ENCODE measurements at regions not wholly inside any gene's neighbourhood (a gene's known extent, or its start where the extent isn't known, plus 50 kb on each side); places are given as distances from the start of the nearest gene placed in this dataset.

- H3K9me3 ChIP-seq (ENCODE audit: low read length) = no peaks in the 10 kb centered on the region
- H3K27ac ChIP-seq (ENCODE audit: low read depth, low read length) = no peak overlapping the region
- no peak overlapping the region for H3K4me3 ChIP-seq (ENCODE audit: low read depth in 1 of 2, low read length in 2 of 2)
- no peaks in the 10 kb centered on the region for H3K36me3 ChIP-seq (ENCODE audit: insufficient read depth, low read length)
- H3K9ac ChIP-seq (ENCODE audit: low read length) = no peak overlapping the region
- no peaks in the 10 kb centered on the region for H3K27me3 ChIP-seq (ENCODE audit: control insufficient read depth in 1 of 2, insufficient read depth in 2 of 2, low read length in 2 of 2)
- H3K4me1 ChIP-seq (ENCODE audit: insufficient read depth, low read length) = no peaks in the 10 kb centered on the region
These were observed 754.2 kb downstream of the SORCS1 start for GRCh38 chr10:106410331-106410730.

GRCh38 chr10:106405141-106405540, 759.4 kb downstream of the SORCS1 start:
- Histone ChIP-seq H3K4me1 (ENCODE audit: insufficient read depth, low read length) (no peaks in the 10 kb centered on the region), H3K36me3 (ENCODE audit: insufficient read depth, low read length) (no peaks in the 10 kb centered on the region), H3K9ac (ENCODE audit: low read length) (no peak overlapping the region), H3K27me3 (ENCODE audit: control insufficient read depth in 1 of 2, insufficient read depth in 2 of 2, low read length in 2 of 2) (no peaks in the 10 kb centered on the region), H3K9me3 (ENCODE audit: low read length) (no peaks in the 10 kb centered on the region), H3K27ac (ENCODE audit: low read depth, low read length) (no peak overlapping the region), H3K4me3 (ENCODE audit: low read depth in 1 of 2, low read length in 2 of 2) (no peak overlapping the region)

- no peaks in the 10 kb centered on the region for H3K4me1 ChIP-seq (ENCODE audit: insufficient read depth, low read length)
These were observed 762.0 kb downstream of the SORCS1 start for GRCh38 chr10:106402458-106402857.

GRCh38 chr10:106401967-106402366, 762.5 kb downstream of the SORCS1 start:
- Histone ChIP-seq H3K9ac (ENCODE audit: low read length) (no peak overlapping the region), H3K36me3 (ENCODE audit: insufficient read depth, low read length) (no peaks in the 10 kb centered on the region), H3K27me3 (ENCODE audit: control insufficient read depth in 1 of 2, insufficient read depth in 2 of 2, low read length in 2 of 2) (no peaks in the 10 kb centered on the region), H3K4me3 (ENCODE audit: low read depth in 1 of 2, low read length in 2 of 2) (no peak overlapping the region), H3K9me3 (ENCODE audit: low read length) (no peaks in the 10 kb centered on the region), H3K4me1 (ENCODE audit: insufficient read depth, low read length) (no peaks in the 10 kb centered on the region), H3K27ac (ENCODE audit: low read depth, low read length) (no peak overlapping the region)

More at GRCh38 chr10:106402458-106402857, 762.0 kb downstream of the SORCS1 start:
- H3K9ac ChIP-seq (ENCODE audit: low read length) = no peak overlapping the region
- H3K4me3 ChIP-seq (ENCODE audit: low read depth in 1 of 2, low read length in 2 of 2) = no peak overlapping the region
- no peaks in the 10 kb centered on the region for H3K27me3 ChIP-seq (ENCODE audit: control insufficient read depth in 1 of 2, insufficient read depth in 2 of 2, low read length in 2 of 2)
- no peaks in the 10 kb centered on the region for H3K36me3 ChIP-seq (ENCODE audit: insufficient read depth, low read length)
- H3K27ac ChIP-seq (ENCODE audit: low read depth, low read length) = no peak overlapping the region
- no peaks in the 10 kb centered on the region for H3K9me3 ChIP-seq (ENCODE audit: low read length)

- Histone ChIP-seq H3K9me3 (ENCODE audit: low read length) (no peaks in the 10 kb centered on the region), H3K4me3 (ENCODE audit: low read depth in 1 of 2, low read length in 2 of 2) (no peak overlapping the region), H3K9ac (ENCODE audit: low read length) (no peak overlapping the region), H3K27me3 (ENCODE audit: control insufficient read depth in 1 of 2, insufficient read depth in 2 of 2, low read length in 2 of 2) (no peaks in the 10 kb centered on the region), H3K36me3 (ENCODE audit: insufficient read depth, low read length) (no peaks in the 10 kb centered on the region), H3K4me1 (ENCODE audit: insufficient read depth, low read length) (no peaks in the 10 kb centered on the region), H3K27ac (ENCODE audit: low read depth, low read length) (no peak overlapping the region)
These were observed 763.3 kb downstream of the SORCS1 start for GRCh38 chr10:106401161-106401560.

GRCh38 chr10:106399112-106399511, 765.4 kb downstream of the SORCS1 start:
- no peaks in the 10 kb centered on the region for H3K4me1 ChIP-seq (ENCODE audit: insufficient read depth, low read length)
- no peaks in the 10 kb centered on the region for H3K9me3 ChIP-seq (ENCODE audit: low read length)
- no peak overlapping the region for H3K4me3 ChIP-seq (ENCODE audit: low read depth in 1 of 2, low read length in 2 of 2)
- H3K27me3 ChIP-seq (ENCODE audit: control insufficient read depth in 1 of 2, insufficient read depth in 2 of 2, low read length in 2 of 2) = no peaks in the 10 kb centered on the region
- no peak overlapping the region for H3K9ac ChIP-seq (ENCODE audit: low read length)
- no peaks in the 10 kb centered on the region for H3K36me3 ChIP-seq (ENCODE audit: insufficient read depth, low read length)
- H3K27ac ChIP-seq (ENCODE audit: low read depth, low read length) = no peak overlapping the region

- H3K9ac ChIP-seq (ENCODE audit: low read length) = no peak overlapping the region
- H3K4me3 ChIP-seq (ENCODE audit: low read depth in 1 of 2, low read length in 2 of 2) = no peak overlapping the region
These were observed 768.3 kb downstream of the SORCS1 start for GRCh38 chr10:106396192-106396591.

GRCh38 chr10:106395041-106395749, 769.3 kb downstream of the SORCS1 start:
- H3K36me3 ChIP-seq (ENCODE audit: insufficient read depth, low read length) = no peaks in the 10 kb centered on the region
- H3K9me3 ChIP-seq (ENCODE audit: low read length) = no peaks in the 10 kb centered on the region
- no peaks in the 10 kb centered on the region for H3K4me1 ChIP-seq (ENCODE audit: insufficient read depth, low read length)
- no peak overlapping the region for H3K9ac ChIP-seq (ENCODE audit: low read length)
- H3K4me3 ChIP-seq (ENCODE audit: low read depth in 1 of 2, low read length in 2 of 2) = no peak overlapping the region
- no peaks in the 10 kb centered on the region for H3K27me3 ChIP-seq (ENCODE audit: control insufficient read depth in 1 of 2, insufficient read depth in 2 of 2, low read length in 2 of 2)
- no peak overlapping the region for H3K27ac ChIP-seq (ENCODE audit: low read depth, low read length)

More at GRCh38 chr10:106396192-106396591, 768.3 kb downstream of the SORCS1 start:
- Histone ChIP-seq H3K27ac (ENCODE audit: low read depth, low read length) (no peak overlapping the region), H3K4me1 (ENCODE audit: insufficient read depth, low read length) (no peaks in the 10 kb centered on the region), H3K9me3 (ENCODE audit: low read length) (no peaks in the 10 kb centered on the region), H3K36me3 (ENCODE audit: insufficient read depth, low read length) (no peaks in the 10 kb centered on the region), H3K27me3 (ENCODE audit: control insufficient read depth in 1 of 2, insufficient read depth in 2 of 2, low read length in 2 of 2) (no peaks in the 10 kb centered on the region)

GRCh38 chr10:106392778-106393177, 771.7 kb downstream of the SORCS1 start:
- no peaks in the 10 kb centered on the region for H3K9me3 ChIP-seq (ENCODE audit: low read length)
- no peaks in the 10 kb centered on the region for H3K4me1 ChIP-seq (ENCODE audit: insufficient read depth, low read length)
- no peak overlapping the region for H3K4me3 ChIP-seq (ENCODE audit: low read depth in 1 of 2, low read length in 2 of 2)
- H3K9ac ChIP-seq (ENCODE audit: low read length) = no peak overlapping the region
- H3K27ac ChIP-seq (ENCODE audit: low read depth, low read length) = no peak overlapping the region
- H3K27me3 ChIP-seq (ENCODE audit: control insufficient read depth in 1 of 2, insufficient read depth in 2 of 2, low read length in 2 of 2) = no peaks in the 10 kb centered on the region
- H3K36me3 ChIP-seq (ENCODE audit: insufficient read depth, low read length) = no peaks in the 10 kb centered on the region

GRCh38 chr10:106387063-106387462, 777.4 kb downstream of the SORCS1 start:
- Histone ChIP-seq H3K4me1 (ENCODE audit: insufficient read depth, low read length) (no peaks in the 10 kb centered on the region), H3K9me3 (ENCODE audit: low read length) (no peaks in the 10 kb centered on the region)

GRCh38 chr10:106384496-106384895, 780.0 kb downstream of the SORCS1 start:
- H3K9me3 ChIP-seq (ENCODE audit: low read length) = no peaks in the 10 kb centered on the region
- H3K27ac ChIP-seq (ENCODE audit: low read depth, low read length) = no peak overlapping the region
- no peak overlapping the region for H3K4me3 ChIP-seq (ENCODE audit: low read depth in 1 of 2, low read length in 2 of 2)
- H3K36me3 ChIP-seq (ENCODE audit: insufficient read depth, low read length) = no peaks in the 10 kb centered on the region
- H3K9ac ChIP-seq (ENCODE audit: low read length) = no peak overlapping the region
- no peaks in the 10 kb centered on the region for H3K27me3 ChIP-seq (ENCODE audit: control insufficient read depth in 1 of 2, insufficient read depth in 2 of 2, low read length in 2 of 2)
- H3K4me1 ChIP-seq (ENCODE audit: insufficient read depth, low read length) = no peaks in the 10 kb centered on the region

More at GRCh38 chr10:106387063-106387462, 777.4 kb downstream of the SORCS1 start:
- Histone ChIP-seq H3K27ac (ENCODE audit: low read depth, low read length) (no peak overlapping the region), H3K27me3 (ENCODE audit: control insufficient read depth in 1 of 2, insufficient read depth in 2 of 2, low read length in 2 of 2) (no peaks in the 10 kb centered on the region), H3K36me3 (ENCODE audit: insufficient read depth, low read length) (no peaks in the 10 kb centered on the region), H3K9ac (ENCODE audit: low read length) (no peak overlapping the region), H3K4me3 (ENCODE audit: low read depth in 1 of 2, low read length in 2 of 2) (no peak overlapping the region)

GRCh38 chr10:106380706-106381105, 783.8 kb downstream of the SORCS1 start:
- Histone ChIP-seq H3K27me3 (ENCODE audit: control insufficient read depth in 1 of 2, insufficient read depth in 2 of 2, low read length in 2 of 2) (no peaks in the 10 kb centered on the region), H3K27ac (ENCODE audit: low read depth, low read length) (no peak overlapping the region), H3K9me3 (ENCODE audit: low read length) (no peaks in the 10 kb centered on the region), H3K4me1 (ENCODE audit: insufficient read depth, low read length) (no peaks in the 10 kb centered on the region), H3K9ac (ENCODE audit: low read length) (no peak overlapping the region), H3K36me3 (ENCODE audit: insufficient read depth, low read length) (no peaks in the 10 kb centered on the region), H3K4me3 (ENCODE audit: low read depth in 1 of 2, low read length in 2 of 2) (no peak overlapping the region)
